ENCODE measurements at regions not wholly inside any gene's neighbourhood (a gene's known extent, or its start where the extent isn't known, plus 50 kb on each side); places are given as distances from the start of the nearest gene placed in this dataset.

DNA sequence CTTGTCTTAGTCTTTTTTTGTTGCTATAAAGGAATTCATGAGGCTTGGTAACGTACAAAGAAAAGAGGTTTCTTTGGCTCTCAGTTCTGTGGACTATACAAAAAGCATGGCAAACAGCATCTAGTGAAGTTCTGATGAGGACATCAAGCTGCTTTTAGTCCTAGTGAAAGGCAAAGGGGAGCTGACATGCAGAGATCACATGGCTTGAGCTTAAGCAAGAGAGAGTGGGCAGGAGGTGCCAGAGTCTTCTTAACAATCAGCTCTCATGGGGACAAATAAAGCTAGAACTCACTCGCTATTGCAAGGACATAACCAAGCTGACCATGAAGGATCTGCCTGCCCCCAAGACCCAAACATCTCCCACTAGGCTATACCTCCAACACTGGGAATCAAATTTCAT, 1063.1 kb downstream of the PCDH7 start:
- H3K27me3 Mint-ChIP-seq (ENCODE audit: low read depth in 3 of 3), result no peaks in the 10 kb centered on the region
- no peak overlapping the region for H3K9ac ChIP-seq (ENCODE audit: insufficient read depth, low read length, poor library complexity, severe bottlenecking)
- H4K20me1 ChIP-seq (ENCODE audit: insufficient read depth, low read length), result no peaks in the 10 kb centered on the region
- no peak for DNase-seq
- H3K36me3 ChIP-seq (replicated peaks in 1 of 2; ENCODE audit: control insufficient read depth in 1 of 2, insufficient read depth in 2 of 2, low read length in 2 of 2), result no peaks in the 10 kb centered on the region
- no peaks in the 10 kb centered on the region for H3K79me2 ChIP-seq (ENCODE audit: insufficient read depth, low read length)
- no peak overlapping the region for H3K27ac Mint-ChIP-seq
- H3K27ac ChIP-seq (ENCODE audit: low read depth in 1 of 2, low read length in 2 of 2), result no peak overlapping the region
- TF ChIP-seq, protein P1, sequence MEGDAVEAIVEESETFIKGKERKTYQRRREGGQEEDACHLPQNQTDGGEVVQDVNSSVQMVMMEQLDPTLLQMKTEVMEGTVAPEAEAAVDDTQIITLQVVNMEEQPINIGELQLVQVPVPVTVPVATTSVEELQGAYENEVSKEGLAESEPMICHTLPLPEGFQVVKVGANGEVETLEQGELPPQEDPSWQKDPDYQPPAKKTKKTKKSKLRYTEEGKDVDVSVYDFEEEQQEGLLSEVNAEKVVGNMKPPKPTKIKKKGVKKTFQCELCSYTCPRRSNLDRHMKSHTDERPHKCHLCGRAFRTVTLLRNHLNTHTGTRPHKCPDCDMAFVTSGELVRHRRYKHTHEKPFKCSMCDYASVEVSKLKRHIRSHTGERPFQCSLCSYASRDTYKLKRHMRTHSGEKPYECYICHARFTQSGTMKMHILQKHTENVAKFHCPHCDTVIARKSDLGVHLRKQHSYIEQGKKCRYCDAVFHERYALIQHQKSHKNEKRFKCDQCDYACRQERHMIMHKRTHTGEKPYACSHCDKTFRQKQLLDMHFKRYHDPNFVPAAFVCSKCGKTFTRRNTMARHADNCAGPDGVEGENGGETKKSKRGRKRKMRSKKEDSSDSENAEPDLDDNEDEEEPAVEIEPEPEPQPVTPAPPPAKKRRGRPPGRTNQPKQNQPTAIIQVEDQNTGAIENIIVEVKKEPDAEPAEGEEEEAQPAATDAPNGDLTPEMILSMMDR (IDR thresholded peaks at IDR 0.05), result no peak
- no peaks in the 10 kb centered on the region for H3K27me3 ChIP-seq (ENCODE audit: control insufficient read depth in 2 of 2, insufficient read depth in 2 of 2, low read length in 2 of 2)
- intact Hi-C loops (cut with micrococcal nuclease), result no loop called here
- H3K9me3 Mint-ChIP-seq, result peaks cover 0 to 4% (median 0%) of the 10 kb centered on the region in 7 donors
- H3K4me1 ChIP-seq (ENCODE audit: control insufficient read depth in 1 of 2, insufficient read depth in 2 of 2, low read length in 2 of 2), result peaks cover 0 to 2% of the 10 kb centered on the region in 2 donors
- WGBS (ENCODE audit: insufficient coverage), result 80% methylated on average over 2 of the region's 2 CpGs
- no peaks in the 10 kb centered on the region for H3K9me3 ChIP-seq (replicated peaks in 1 of 2; ENCODE audit: control insufficient read depth in 1 of 2, insufficient read depth in 1 of 2, low read length in 2 of 2)
- no peak overlapping the region for H3K4me3 ChIP-seq (replicated peaks in 1 of 3; ENCODE audit: low read depth in 2 of 3, low read length in 3 of 3)
- no peak overlapping the region for H3K4me2 ChIP-seq (replicated peaks; ENCODE audit: extremely low read depth, low read length, poor library complexity, severe bottlenecking)
- no peak overlapping the region for H2AFZ ChIP-seq (ENCODE audit: insufficient read depth, low read depth, low read length, poor library complexity, severe bottlenecking)
- peaks cover 3% of the 10 kb centered on the region for H3K4me1 Mint-ChIP-seq
- no peak overlapping the region for H3K4me3 Mint-ChIP-seq
- no peaks in the 10 kb centered on the region for H3K36me3 Mint-ChIP-seq

DNA sequence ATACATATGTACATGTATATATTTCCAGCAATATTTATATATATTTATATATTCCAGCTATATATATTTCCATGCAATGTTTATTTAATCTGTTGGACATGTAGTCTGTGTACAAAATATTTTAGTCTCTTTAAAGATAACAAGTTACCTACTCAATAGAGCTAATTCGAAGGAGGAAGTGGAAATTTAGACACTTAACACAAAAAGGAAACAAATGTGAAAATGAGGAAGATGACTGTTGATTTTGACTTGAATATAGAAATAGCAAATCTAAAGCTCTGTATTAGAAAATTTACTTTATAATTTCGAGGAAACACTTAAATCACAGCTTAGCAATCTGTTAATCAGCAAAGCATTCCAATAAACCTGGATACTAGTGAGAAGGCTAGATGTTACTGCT, 1064.4 kb downstream of the PCDH7 start:
- intact Hi-C loops (cut with micrococcal nuclease), result no loop called here
- no peaks in the 10 kb centered on the region for H4K20me1 ChIP-seq (ENCODE audit: insufficient read depth, low read length)
- Mint-ChIP-seq H3K9me3 (peaks cover 0 to 4% (median 0%) of the 10 kb centered on the region in 7 donors), H3K4me3 (no peak overlapping the region), H3K4me1 (peaks cover 3% of the 10 kb centered on the region), H3K27me3 (ENCODE audit: low read depth in 3 of 3) (no peaks in the 10 kb centered on the region), H3K27ac (no peak overlapping the region), H3K36me3 (no peaks in the 10 kb centered on the region)
- peaks cover 0 to 2% of the 10 kb centered on the region in 2 donors for H3K4me1 ChIP-seq (ENCODE audit: control insufficient read depth in 1 of 2, insufficient read depth in 2 of 2, low read length in 2 of 2)
- no peak overlapping the region for H2AFZ ChIP-seq (ENCODE audit: insufficient read depth, low read depth, low read length, poor library complexity, severe bottlenecking)
- no peak overlapping the region for H3K9ac ChIP-seq (ENCODE audit: insufficient read depth, low read length, poor library complexity, severe bottlenecking)
- no peak for DNase-seq
- WGBS (ENCODE audit: insufficient coverage), result no CpG with 5 or more reads among the region's 2 CpGs
- H3K4me2 ChIP-seq (replicated peaks; ENCODE audit: extremely low read depth, low read length, poor library complexity, severe bottlenecking), result no peak overlapping the region
- H3K4me3 ChIP-seq (replicated peaks in 1 of 3; ENCODE audit: low read depth in 2 of 3, low read length in 3 of 3), result no peak overlapping the region
- no peaks in the 10 kb centered on the region for H3K36me3 ChIP-seq (replicated peaks in 1 of 2; ENCODE audit: control insufficient read depth in 1 of 2, insufficient read depth in 2 of 2, low read length in 2 of 2)
- H3K27ac ChIP-seq (ENCODE audit: low read depth in 1 of 2, low read length in 2 of 2), result no peak overlapping the region
- no peaks in the 10 kb centered on the region for H3K9me3 ChIP-seq (replicated peaks in 1 of 2; ENCODE audit: control insufficient read depth in 1 of 2, insufficient read depth in 1 of 2, low read length in 2 of 2)
- H3K27me3 ChIP-seq (ENCODE audit: control insufficient read depth in 2 of 2, insufficient read depth in 2 of 2, low read length in 2 of 2), result no peaks in the 10 kb centered on the region
- TF ChIP-seq, protein P1 (IDR thresholded peaks at IDR 0.05), result no peak
- no peaks in the 10 kb centered on the region for H3K79me2 ChIP-seq (ENCODE audit: insufficient read depth, low read length)
